ENCODE measurements at regions not wholly inside any gene's neighbourhood (a gene's known extent, or its start where the extent isn't known, plus 50 kb on each side); places are given as distances from the start of the nearest gene placed in this dataset.

DNA sequence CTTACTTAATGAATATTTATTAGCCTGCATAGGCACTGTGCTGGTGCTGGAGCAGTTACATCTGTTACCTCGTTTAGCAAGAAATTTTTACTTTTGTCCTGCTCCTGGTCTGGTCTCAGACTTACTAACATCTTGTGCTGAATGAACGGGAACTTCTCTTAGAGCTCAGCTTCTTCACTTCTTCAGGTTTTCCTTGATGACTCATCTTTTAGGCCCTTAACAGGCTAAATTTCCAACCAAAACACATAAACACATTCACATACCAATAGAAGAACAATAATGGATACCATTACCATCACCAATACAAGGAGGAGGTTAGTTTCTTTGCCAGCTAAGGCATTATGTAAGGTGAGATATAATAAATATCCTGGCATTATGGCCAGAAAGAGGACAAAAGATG, 68.9 kb downstream of the IFI44 start:
- TF ChIP-seq, protein P1, sequence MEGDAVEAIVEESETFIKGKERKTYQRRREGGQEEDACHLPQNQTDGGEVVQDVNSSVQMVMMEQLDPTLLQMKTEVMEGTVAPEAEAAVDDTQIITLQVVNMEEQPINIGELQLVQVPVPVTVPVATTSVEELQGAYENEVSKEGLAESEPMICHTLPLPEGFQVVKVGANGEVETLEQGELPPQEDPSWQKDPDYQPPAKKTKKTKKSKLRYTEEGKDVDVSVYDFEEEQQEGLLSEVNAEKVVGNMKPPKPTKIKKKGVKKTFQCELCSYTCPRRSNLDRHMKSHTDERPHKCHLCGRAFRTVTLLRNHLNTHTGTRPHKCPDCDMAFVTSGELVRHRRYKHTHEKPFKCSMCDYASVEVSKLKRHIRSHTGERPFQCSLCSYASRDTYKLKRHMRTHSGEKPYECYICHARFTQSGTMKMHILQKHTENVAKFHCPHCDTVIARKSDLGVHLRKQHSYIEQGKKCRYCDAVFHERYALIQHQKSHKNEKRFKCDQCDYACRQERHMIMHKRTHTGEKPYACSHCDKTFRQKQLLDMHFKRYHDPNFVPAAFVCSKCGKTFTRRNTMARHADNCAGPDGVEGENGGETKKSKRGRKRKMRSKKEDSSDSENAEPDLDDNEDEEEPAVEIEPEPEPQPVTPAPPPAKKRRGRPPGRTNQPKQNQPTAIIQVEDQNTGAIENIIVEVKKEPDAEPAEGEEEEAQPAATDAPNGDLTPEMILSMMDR (IDR thresholded peaks at IDR 0.05; ENCODE audit: insufficient read depth, low read depth, low read length) = no peak
- TF ChIP-seq EZH2 (IDR thresholded peaks at IDR 0.05; ENCODE audit: insufficient read depth, low read length) = no peak

Measured in astrocyte (in vitro differentiated cells and primary cell).